GM12878 (cell line): ENCODE measurements at regions not wholly inside any gene's neighbourhood (a gene's known extent, or its start where the extent isn't known, plus 50 kb on each side); places are given as distances from the start of the nearest gene placed in this dataset.

Experiments
- ATAC-seq: fragments of 200-7000 bp; cut with Tn5 transposase; 3 replicates; pipeline ENCODE4 v1.9.1; 2020; ENCODE audit warnings: mild to moderate bottlenecking, moderate library complexity
- BruUV-seq: library from RNA; stranded (reverse); fragments of 400-500 nt; replicated peaks from 2 replicates; lab custom pipeline; 2021; lab: Mats Ljungman, UMichigan
- CTCF ChIA-PET: fragments of 300-600 bp; sonication (Branson Sonifier 250); formaldehyde crosslinking; extraction: SDS; loops from one replicate; lab custom pipeline; 2021; ENCODE audit warnings: inconsistent platforms; lab: Yijun Ruan, JAX
- POLR2A ChIA-PET: fragments of 350-600 bp; formaldehyde crosslinking; extraction: SDS; loops from one replicate; lab custom pipeline; 2021; ENCODE audit warnings: inconsistent platforms; lab: Charles Lee
- RAD21 ChIA-PET: fragments of 300-600 bp; sonication (Branson Sonifier 250); formaldehyde crosslinking; loops from one replicate; lab custom pipeline; 2023; ENCODE audit warnings: antibody characterized with exemption; ENCODE audit not compliant: unreplicated experiment; lab: Charles Lee
- SMC1A ChIA-PET: fragments of 300-600 bp; sonication (Branson Sonifier 250); formaldehyde crosslinking; loops from one replicate; lab custom pipeline; 2023; ENCODE audit not compliant: unreplicated experiment, uncharacterized antibody; lab: Charles Lee
- DNase-seq: peaks from one replicate; pipeline ENCODE4 v3.0.0-alpha.2; 2011; ENCODE audit warnings: low read depth, low spot score
- FAIRE-seq: peaks from 3 replicates; lab custom pipeline; 2011; peaks lifted over from hg19 to GRCh38; lab: Jason Lieb, UNC
- H2AFZ ChIP-seq: 2 replicates; pipeline ENCODE4 v1.6.0; 2011; ENCODE audit warnings: low read depth, low read length, control low read depth; ENCODE audit not compliant: control insufficient read depth
- H3K27ac ChIP-seq: 2 replicates; pipeline ENCODE4 v1.5.1; 2011; ENCODE audit warnings: control low read depth; ENCODE audit not compliant: control insufficient read depth, insufficient read depth
- H3K27me3 ChIP-seq, 2 experiments: replicated peaks in 1 of 2; 2 replicates each; pipeline versions ENCODE4 v1.6.0 to v1.6.1; 2011; ENCODE audit warnings: low read length in 1 of 2; ENCODE audit not compliant: control insufficient read depth in 2 of 2, insufficient read depth in 2 of 2
- H3K36me3 ChIP-seq, 2 experiments: 2 replicates each; pipeline ENCODE4 v1.5.1; 2011; ENCODE audit warnings: low read length in 1 of 2; ENCODE audit not compliant: control insufficient read depth in 2 of 2, insufficient read depth in 2 of 2
- H3K4me1 ChIP-seq: 2 replicates; pipeline ENCODE4 v1.6.1; 2011; ENCODE audit warnings: mild to moderate bottlenecking, low read length, moderate library complexity, mixed read lengths; ENCODE audit not compliant: control insufficient read depth, insufficient read depth
- H3K4me2 ChIP-seq: 2 replicates; pipeline ENCODE4 v1.6.0; 2011; ENCODE audit warnings: control low read depth; ENCODE audit not compliant: control insufficient read depth, insufficient read depth
- H3K4me3 ChIP-seq: fragments of 200-600 bp; sonication (generic); 2 replicates; pipeline ENCODE4 v1.5.1; 2016
- H3K79me2 ChIP-seq: 2 replicates; pipeline ENCODE4 v1.6.0; 2011; ENCODE audit warnings: low read length; ENCODE audit not compliant: control insufficient read depth, insufficient read depth
- H3K9ac ChIP-seq: 2 replicates; pipeline ENCODE4 v1.8.0; 2011; ENCODE audit warnings: low read length, control low read depth, mixed read lengths; ENCODE audit not compliant: control insufficient read depth, insufficient read depth
- H3K9me3 ChIP-seq: replicated peaks from 3 replicates; pipeline ENCODE4 v1.5.1; 2011; ENCODE audit warnings: mild to moderate bottlenecking, low read length; ENCODE audit not compliant: control insufficient read depth, insufficient read depth
- H4K20me1 ChIP-seq: 2 replicates; pipeline ENCODE4 v1.6.0; 2011; ENCODE audit not compliant: control insufficient read depth, insufficient read depth
- BHLHE40 ChIP-seq, 2 experiments: fragments of 450-650 bp in 1 of 2; IDR thresholded peaks; 2 replicates each; pipeline ENCODE4 v1.6.1; 2011 to 2017; ENCODE audit warnings: low read depth in 2 of 2, borderline replicate concordance in 1 of 2, improper control_type of control experiment in 1 of 2, low read length in 1 of 2, mild to moderate bottlenecking in 1 of 2
- BMI1 ChIP-seq: fragments of 450-650 bp; IDR thresholded peaks from 2 replicates; pipeline ENCODE4 v1.6.1; 2016; ENCODE audit warnings: mild to moderate bottlenecking, moderate library complexity, borderline replicate concordance
- EP300 ChIP-seq, 2 experiments: fragments of 150-350 bp in 1 of 2; IDR thresholded peaks; 2 replicates each; pipeline ENCODE4 v1.6.1; 2011 to 2012; ENCODE audit warnings: low read depth in 2 of 2, low read length in 2 of 2, borderline replicate concordance in 1 of 2, improper control_type of control experiment in 1 of 2, inconsistent platforms in 1 of 2; ENCODE audit not compliant: control insufficient read depth in 1 of 2
- ETV6 ChIP-seq, 2 experiments: fragments of 450-650 bp in 1 of 2; IDR thresholded peaks in 1 of 2; conservative IDR thresholded peaks in 1 of 2; 2 replicates each; pipeline ENCODE4 v1.6.1; 2014; ENCODE audit warnings: antibody characterized with exemption in 1 of 2, borderline replicate concordance in 1 of 2, low read depth in 1 of 2, mild to moderate bottlenecking in 1 of 2, moderate library complexity in 1 of 2
- GABPA ChIP-seq: IDR thresholded peaks from 2 replicates; pipeline ENCODE4 v1.6.1; 2014; ENCODE audit warnings: antibody characterized with exemption, low read depth, mild to moderate bottlenecking, inconsistent platforms
- IRF4 ChIP-seq: IDR thresholded peaks from 2 replicates; pipeline ENCODE4 v1.6.1; 2011; ENCODE audit warnings: low read depth, low read length
- NFYB ChIP-seq: IDR thresholded peaks from 2 replicates; pipeline ENCODE4 v1.6.1; 2011; ENCODE audit warnings: low read depth, mild to moderate bottlenecking, low read length, improper control_type of control experiment, moderate library complexity; ENCODE audit not compliant: insufficient read depth
- RUNX3 ChIP-seq: IDR thresholded peaks from 2 replicates; pipeline ENCODE4 v1.6.1; 2012; ENCODE audit warnings: low read length, inconsistent platforms
- SPI1 ChIP-seq: IDR thresholded peaks from 2 replicates; pipeline ENCODE4 v1.6.1; 2011; ENCODE audit warnings: low read depth, mild to moderate bottlenecking, low read length, moderate library complexity, borderline replicate concordance; ENCODE audit not compliant: insufficient read depth
- ZSCAN29 ChIP-seq: fragments of 450-650 bp; IDR thresholded peaks from 2 replicates; pipeline ENCODE4 v1.6.1; 2017; ENCODE audit warnings: mild to moderate bottlenecking, moderate library complexity
- WGBS: methylation state at CpG from one replicate; pipeline ENCODE4 v1.1.6; 2016; ENCODE audit warnings: low lambda C conversion rate; ENCODE audit not compliant: insufficient replicate concordance, insufficient coverage; ENCODE audit errors: missing lambda C conversion rate; 5-methylcytosine and 5-hydroxymethylcytosine counted together
- in situ Hi-C: fragments of 300-500 bp; cut with MboI; formaldehyde crosslinking; loops from 9 replicates; pipeline ENCODE4 v1.14.3; 2018; ENCODE audit warnings: mixed read lengths
- intact Hi-C: fragments of 100-400 bp; cut with micrococcal nuclease; formaldehyde crosslinking; loops from one replicate; pipeline ENCODE4 v1.14.2; 2022; ENCODE audit not compliant: unreplicated experiment

DNA sequence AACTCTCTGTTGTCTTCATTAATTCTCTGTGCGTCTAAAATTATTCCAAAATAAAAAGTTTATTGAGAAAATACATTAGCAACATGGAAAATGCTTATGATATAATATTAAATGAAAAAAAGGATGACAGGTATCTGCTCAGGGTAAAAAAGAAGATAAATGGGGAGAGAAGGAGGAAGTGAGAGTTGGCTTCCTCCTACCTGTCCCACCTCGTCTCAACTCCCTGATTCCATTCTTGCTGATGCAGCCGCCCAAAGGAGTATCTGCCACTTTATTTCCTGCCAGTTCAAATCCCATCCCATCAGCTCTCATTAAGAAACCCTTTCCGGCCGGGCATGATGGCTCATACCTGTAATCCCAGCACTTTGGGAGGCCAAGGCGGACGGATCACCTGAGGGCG lies 72.5 kb upstream of the ALOX12 start:
- in situ Hi-C loops: no loop called here
- no peaks in the 10 kb centered on the region for H3K4me1 ChIP-seq
- H3K79me2 ChIP-seq: no peaks in the 10 kb centered on the region
- no TSS peak for BruUV-seq
- CTCF ChIA-PET: interaction anchor here (0.7 to 3.2 kb wide), 5 partner anchors 10 to 100 kb away, joined by 3 to 14 read pairs (median 8); no protein-coding TSS in a partner anchor
- POLR2A ChIA-PET: interaction anchor here (0.7 kb wide), 1 partner anchor 93 kb away, joined by 8 read pairs; no protein-coding TSS in a partner anchor
- TF ChIP-seq BHLHE40 (IDR thresholded peaks at IDR 0.05; ENCODE audit: borderline replicate concordance in 1 of 2, low read depth in 2 of 2, low read length in 1 of 2) (no peak), SPI1 (peak; percentile 64; the same call in 1 of the 2 replicates), GABPA (no peak)
- TF ChIP-seq, all 136 proteins: peak for 1
- no peak overlapping the region for H3K4me2 ChIP-seq
- 67% methylated on average over 8 of the region's 8 CpGs for WGBS
- no peak overlapping the region for H3K4me3 ChIP-seq
- no peaks in the 10 kb centered on the region for H3K36me3 ChIP-seq
- SMC1A ChIA-PET: interaction anchor here (1.3 to 4.3 kb wide), 3 partner anchors 8 to 98 kb away, joined by 4 to 19 read pairs (median 4); no protein-coding TSS in a partner anchor
- H4K20me1 ChIP-seq: no peaks in the 10 kb centered on the region
- FAIRE-seq (no peak), ATAC-seq (no peak), DNase-seq (no peak)
- intact Hi-C loops: no loop called here
- peaks cover 2% of the 10 kb centered on the region; the same call in 1 of the 3 replicates for H3K9me3 ChIP-seq
- no peaks in the 10 kb centered on the region for H3K27me3 ChIP-seq
- H3K27ac ChIP-seq: no peak overlapping the region
- RAD21 ChIA-PET: no interaction called here
- no peak overlapping the region for H3K9ac ChIP-seq
- no peak overlapping the region for H2AFZ ChIP-seq

GRCh38 chr17:6924208-6924607 lies 71.6 kb upstream of the ALOX12 start:
- Histone ChIP-seq H3K9ac (no peak overlapping the region), H3K27me3 (no peaks in the 10 kb centered on the region), H3K9me3 (peaks cover 2% of the 10 kb centered on the region; the same call in 1 of the 3 replicates), H4K20me1 (no peaks in the 10 kb centered on the region), H3K36me3 (no peaks in the 10 kb centered on the region), H3K79me2 (no peaks in the 10 kb centered on the region), H3K27ac (no peak overlapping the region), H3K4me1 (no peaks in the 10 kb centered on the region), H3K4me2 (no peak overlapping the region), H2AFZ (no peak overlapping the region), H3K4me3 (no peak overlapping the region)
- SMC1A ChIA-PET: interaction anchor here (1.5 to 4.3 kb wide), 2 partner anchors 9 to 80 kb away, joined by 4 to 19 read pairs; no protein-coding TSS in a partner anchor
- DNase-seq: no peak
- RAD21 ChIA-PET: interaction anchor here (0.6 kb wide), 2 partner anchors 66 to 122 kb away, joined by 3 to 4 read pairs; no protein-coding TSS in a partner anchor
- no peak for FAIRE-seq
- TF ChIP-seq ETV6 (conservative IDR thresholded peaks at IDR 0.05 in 1 of 2, IDR thresholded peaks at IDR 0.05 in 1 of 2; ENCODE audit: borderline replicate concordance in 1 of 2, low read depth in 1 of 2): no peak
- no peak for TF ChIP-seq NFYB
- peak; percentile 78 for TF ChIP-seq RUNX3
- TF ChIP-seq IRF4: no peak
- no peak for TF ChIP-seq EP300 (IDR thresholded peaks at IDR 0.05; ENCODE audit: borderline replicate concordance in 1 of 2, control insufficient read depth in 1 of 2, low read depth in 2 of 2, low read length in 2 of 2)
- no peak for TF ChIP-seq ZSCAN29
- TF ChIP-seq BMI1: no peak
- ATAC-seq: no peak
- POLR2A ChIA-PET: interaction anchor here (0.7 kb wide), 1 partner anchor 128 kb away, joined by 3 read pairs; no protein-coding TSS in a partner anchor
- BruUV-seq: no TSS peak
- intact Hi-C loops (no loop called here), in situ Hi-C loops (no loop called here)
- CTCF ChIA-PET: interaction anchor here (0.7 to 3.2 kb wide), 5 partner anchors 11 to 100 kb away, joined by 3 to 14 read pairs (median 8); no protein-coding TSS in a partner anchor
